IMR-90 (cell line): ENCODE measurements at regions not wholly inside any gene's neighbourhood (a gene's known extent, or its start where the extent isn't known, plus 50 kb on each side); places are given as distances from the start of the nearest gene placed in this dataset.

Experiments used
- ATAC-seq: fragments of 200-7000 bp; cut with Tn5 transposase; 2 replicates; pipeline ENCODE4 v1.9.1; 2020; ENCODE audit warnings: low read depth, mild to moderate bottlenecking, moderate library complexity
- BruUV-seq: library from RNA; stranded (reverse); fragments of 400-500 nt; replicated peaks from 2 replicates; lab custom pipeline; 2021; lab: Mats Ljungman, UMichigan
- CTCF ChIA-PET: fragments of 300-600 bp; formaldehyde crosslinking; extraction: SDS; loops from one replicate; lab custom pipeline; 2021; ENCODE audit warnings: antibody characterized with exemption; lab: Yijun Ruan, JAX
- POLR2A ChIA-PET: fragments of 300-600 bp; sonication (Branson Sonifier 250); formaldehyde crosslinking; loops from one replicate; lab custom pipeline; 2022; ENCODE audit warnings: antibody characterized with exemption; ENCODE audit not compliant: unreplicated experiment; lab: Charles Lee
- DNase-seq: peaks from one replicate; pipeline ENCODE4 v3.0.0; 2013
- H2AFZ ChIP-seq: replicated peaks from 2 replicates; pipeline ENCODE3; 2013; ENCODE audit warnings: low read length, mild to moderate bottlenecking; ENCODE audit not compliant: poor library complexity
- H2AK5ac ChIP-seq: 2 replicates; pipeline ENCODE4 v1.6.1; 2013; ENCODE audit warnings: low read depth, low read length, inconsistent platforms
- H2AK9ac ChIP-seq: replicated peaks from 2 replicates; pipeline ENCODE3; 2013; ENCODE audit warnings: mild to moderate bottlenecking, low read depth, low read length, moderate library complexity; ENCODE audit not compliant: poor library complexity
- H2BK120ac ChIP-seq: 2 replicates; pipeline ENCODE4 v1.6.1; 2013; ENCODE audit warnings: low read depth, low read length, inconsistent platforms
- H2BK15ac ChIP-seq: 3 replicates; pipeline ENCODE4 v1.6.1; 2013; ENCODE audit warnings: low read depth, low read length, inconsistent platforms
- H2BK20ac ChIP-seq: 2 replicates; pipeline ENCODE4 v1.6.1; 2013; ENCODE audit warnings: low read depth, mild to moderate bottlenecking, inconsistent platforms, low read length, moderate library complexity
- H2BK5ac ChIP-seq: 2 replicates; pipeline ENCODE4 v1.6.1; 2013; ENCODE audit warnings: mild to moderate bottlenecking, low read depth, low read length, inconsistent platforms; ENCODE audit not compliant: poor library complexity, severe bottlenecking
- H3K14ac ChIP-seq: replicated peaks from 2 replicates; pipeline ENCODE4 v1.6.1; 2013; ENCODE audit warnings: low read depth, low read length, inconsistent platforms
- H3K18ac ChIP-seq: 2 replicates; pipeline ENCODE4 v1.6.1; 2013; ENCODE audit warnings: low read depth, low read length, control low read depth
- H3K23ac ChIP-seq: 2 replicates; pipeline ENCODE4 v1.6.1; 2013; ENCODE audit warnings: low read depth, low read length, inconsistent platforms
- H3K27ac ChIP-seq: 2 replicates; pipeline ENCODE4 v1.5.1; 2013; ENCODE audit warnings: mild to moderate bottlenecking, control low read depth, low read length; ENCODE audit not compliant: insufficient read depth
- H3K27me3 ChIP-seq: 2 replicates; pipeline ENCODE4 v1.6.1; 2013; ENCODE audit warnings: low read length; ENCODE audit not compliant: control insufficient read depth, insufficient read depth
- H3K36me3 ChIP-seq: 2 replicates; pipeline ENCODE4 v1.6.1; 2013; ENCODE audit warnings: low read length, mixed read lengths; ENCODE audit not compliant: control insufficient read depth, insufficient read depth
- H3K4ac ChIP-seq: 2 replicates; pipeline ENCODE4 v1.6.1; 2013; ENCODE audit warnings: low read depth, low read length, inconsistent platforms
- H3K4me1 ChIP-seq: 2 replicates; pipeline ENCODE4 v1.6.1; 2013; ENCODE audit warnings: low read length, mixed read lengths; ENCODE audit not compliant: control insufficient read depth, insufficient read depth
- H3K4me2 ChIP-seq: 2 replicates; pipeline ENCODE4 v1.6.1; 2013; ENCODE audit warnings: low read depth, mild to moderate bottlenecking, control low read depth, low read length, moderate library complexity
- H3K4me3 ChIP-seq: 2 replicates; pipeline ENCODE4 v1.5.1; 2013; ENCODE audit warnings: low read depth, mild to moderate bottlenecking, control low read depth, low read length, moderate library complexity; ENCODE audit not compliant: insufficient read depth
- H3K56ac ChIP-seq: 2 replicates; pipeline ENCODE4 v1.6.1; 2013; ENCODE audit warnings: low read length, inconsistent platforms; ENCODE audit not compliant: insufficient read depth; ENCODE audit errors: extremely low read depth
- H3K79me1 ChIP-seq, 2 experiments: 2 replicates each; pipeline ENCODE4 v1.6.1; 2013; ENCODE audit warnings: low read length in 2 of 2, inconsistent platforms in 1 of 2, low read depth in 1 of 2
- H3K9ac ChIP-seq: 2 replicates; pipeline ENCODE4 v1.6.1; 2013; ENCODE audit warnings: low read depth, low read length, control low read depth
- H3K9me1 ChIP-seq: 2 replicates; pipeline ENCODE4 v1.6.1; 2013; ENCODE audit warnings: low read length, inconsistent platforms; ENCODE audit not compliant: insufficient read depth
- H3K9me3 ChIP-seq: 2 replicates; pipeline ENCODE4 v1.6.1; 2013; ENCODE audit warnings: low read length; ENCODE audit not compliant: control insufficient read depth, insufficient read depth
- H4K20me1 ChIP-seq: 2 replicates; pipeline ENCODE4 v1.6.1; 2013; ENCODE audit warnings: low read length, inconsistent platforms; ENCODE audit not compliant: insufficient read depth
- H4K5ac ChIP-seq: 2 replicates; pipeline ENCODE4 v1.6.1; 2013; ENCODE audit warnings: mild to moderate bottlenecking, low read depth, low read length, control low read depth
- H4K8ac ChIP-seq, 2 experiments: 2 replicates each; pipeline ENCODE4 v1.6.1; 2013; ENCODE audit warnings: low read depth in 2 of 2, low read length in 2 of 2, control low read depth in 1 of 2, inconsistent platforms in 1 of 2
- H4K91ac ChIP-seq: 2 replicates; pipeline ENCODE4 v1.6.1; 2013; ENCODE audit warnings: low read depth, low read length, inconsistent platforms; ENCODE audit not compliant: insufficient read depth
- BHLHE40 ChIP-seq: fragments of 150-350 bp; IDR thresholded peaks from 2 replicates; pipeline ENCODE4 v1.6.1; 2016; ENCODE audit warnings: mild to moderate bottlenecking, low read depth, low read length
- CEBPB ChIP-seq: IDR thresholded peaks from 2 replicates; pipeline ENCODE4 v1.6.1; 2012; ENCODE audit warnings: low read depth, low read length, improper control_type of control experiment
- CHD1 ChIP-seq: IDR thresholded peaks from 2 replicates; pipeline ENCODE4 v1.6.1; 2012; ENCODE audit warnings: low read depth, low read length, improper control_type of control experiment
- CTCF ChIP-seq: conservative IDR thresholded peaks from 2 replicates; pipeline ENCODE4 v1.5.1; 2012; ENCODE audit warnings: mild to moderate bottlenecking, low read depth, low read length, improper control_type of control experiment
- ELK1 ChIP-seq: fragments of 150-350 bp; IDR thresholded peaks from 2 replicates; pipeline ENCODE4 v1.6.1; 2016; ENCODE audit warnings: low read depth, mild to moderate bottlenecking, low read length, moderate library complexity, borderline replicate concordance
- FOS ChIP-seq: fragments of 150-350 bp; IDR thresholded peaks from 2 replicates; pipeline ENCODE4 v1.6.1; 2016; ENCODE audit warnings: low read depth, low read length
- MAFK ChIP-seq: IDR thresholded peaks from 2 replicates; pipeline ENCODE4 v1.6.1; 2012; ENCODE audit warnings: low read depth, low read length, improper control_type of control experiment
- MAZ ChIP-seq: IDR thresholded peaks from 2 replicates; pipeline ENCODE4 v1.6.1; 2012; ENCODE audit warnings: low read depth, mild to moderate bottlenecking, low read length, improper control_type of control experiment, moderate library complexity, borderline replicate concordance
- MXI1 ChIP-seq: IDR thresholded peaks from 2 replicates; pipeline ENCODE4 v1.6.1; 2012; ENCODE audit warnings: low read depth, mild to moderate bottlenecking, low read length, moderate library complexity, borderline replicate concordance
- NFE2L2 ChIP-seq: fragments of 150-350 bp; IDR thresholded peaks from 2 replicates; pipeline ENCODE4 v1.6.1; 2016; ENCODE audit warnings: low read depth, mild to moderate bottlenecking, low read length
- POLR2A ChIP-seq: IDR thresholded peaks from 2 replicates; pipeline ENCODE4 v1.6.1; 2012; ENCODE audit warnings: mild to moderate bottlenecking, low read depth, low read length
- RAD21 ChIP-seq: IDR thresholded peaks from 2 replicates; pipeline ENCODE4 v1.6.1; 2012; ENCODE audit warnings: low read length, improper control_type of control experiment
- RCOR1 ChIP-seq: IDR thresholded peaks from 2 replicates; pipeline ENCODE4 v1.6.1; 2012; ENCODE audit warnings: mild to moderate bottlenecking, low read length, improper control_type of control experiment; ENCODE audit not compliant: insufficient replicate concordance
- RFX5 ChIP-seq: IDR thresholded peaks from 2 replicates; pipeline ENCODE4 v1.8.0; 2012; ENCODE audit warnings: low read depth, mild to moderate bottlenecking, low read length, moderate library complexity
- SMC3 ChIP-seq: fragments of 150-350 bp; IDR thresholded peaks from 2 replicates; pipeline ENCODE4 v1.6.1; 2016; ENCODE audit warnings: low read depth, mild to moderate bottlenecking, antibody characterized with exemption, low read length, moderate library complexity
- USF2 ChIP-seq: fragments of 150-350 bp; IDR thresholded peaks from 2 replicates; pipeline ENCODE4 v1.6.1; 2017; ENCODE audit warnings: mild to moderate bottlenecking, antibody characterized with exemption, low read length, low read depth
- WGBS, 2 experiments: methylation state at CpG; one replicate each; pipeline versions ENCODE4 v1.1.5 to v1.1.7; 2013; ENCODE audit warnings: missing lambda C conversion rate in 2 of 2; ENCODE audit not compliant: insufficient read length in 1 of 2; ENCODE audit errors: extremely low coverage in 2 of 2; 5-methylcytosine and 5-hydroxymethylcytosine counted together
- dilution Hi-C: fragments of 300-500 bp; cut with HindIII; formaldehyde crosslinking; loops from one replicate; pipeline ENCODE4 v1.14.3; 2018; ENCODE audit warnings: low sequenced_read_pairs; ENCODE audit not compliant: unreplicated experiment
- in situ Hi-C: fragments of 300-500 bp; cut with MboI; formaldehyde crosslinking; loops from 3 replicates; pipeline ENCODE4 v1.14.3; 2019; ENCODE audit warnings: low sequenced_read_pairs, inconsistent platforms, mixed read lengths
- intact Hi-C: fragments of 100-400 bp; cut with micrococcal nuclease; formaldehyde crosslinking; loops from 2 replicates; pipeline ENCODE4 v1.10.0; 2022

- in situ Hi-C loops (no loop called here), intact Hi-C loops (loop anchor here (5.0 to 10.0 kb wide), 3 partner anchors 156 to 704 kb away; no protein-coding TSS in a partner anchor), dilution Hi-C loops (no loop called here)
- Histone ChIP-seq H3K18ac (peak overlapping the region; percentile 89), H3K27ac (peak overlapping the region; percentile 70; the same call in 1 of the 2 replicates), H3K4me1 (peaks cover 18% of the 10 kb centered on the region), H3K4ac (peak overlapping the region; percentile 95), H2BK20ac (peak overlapping the region; percentile 98), H3K9me1 (peaks cover 7% of the 10 kb centered on the region; the same call in 1 of the 2 replicates), H3K36me3 (no peaks in the 10 kb centered on the region), H3K23ac (peak overlapping the region; percentile 86), H3K14ac (peak overlapping the region; percentile 96), H3K27me3 (no peaks in the 10 kb centered on the region), H2BK15ac (peak overlapping the region; percentile 98), H3K9ac (peak overlapping the region; percentile 62; the same call in 1 of the 2 replicates), H3K9me3 (0 out of 2 replicates have a peak, but pooled peaks cover 2% of the 10 kb centered on the region), H3K56ac (peak overlapping the region; percentile 60; the same call in 1 of the 2 replicates), H3K4me2 (no peak overlapping the region), H3K79me1 (no peaks in the 10 kb centered on the region; a peak in 1 of 4 replicates), H2AFZ (peak overlapping the region; percentile 80), H4K91ac (peak overlapping the region; percentile 83), H4K8ac (peak overlapping the region; percentile 63 to 78), H2BK120ac (peak overlapping the region; percentile 93), H2AK9ac (no peak overlapping the region), H3K4me3 (no peak overlapping the region), H4K20me1 (no peaks in the 10 kb centered on the region), H2BK5ac (peak overlapping the region; percentile 94), H4K5ac (peak overlapping the region; percentile 93), H2AK5ac (peak overlapping the region; percentile 92)
- CTCF ChIA-PET = no interaction called here
- WGBS, 2 experiments = no CpG with 5 or more reads among the region's 6 CpGs
- POLR2A ChIA-PET = no interaction called here
- DNase-seq (no peak), ATAC-seq (no peak)
- BruUV-seq = no TSS peak
- TF ChIP-seq SMC3 (no peak), MAFK (no peak), NFE2L2 (no peak), USF2 (no peak), POLR2A (no peak), CEBPB (no peak), CHD1 (no peak), ELK1 (no peak), BHLHE40 (no peak), CTCF (no peak), RFX5 (no peak), RCOR1 (no peak), RAD21 (no peak), FOS (no peak), MAZ (no peak), MXI1 (no peak)
Observed at GRCh38 chr4:123830930-123831329, 434.3 kb downstream of the SPRY1 start.
